DMS114 treated with DMSO at 0.1 percent for 48 hours (cell line): ENCODE measurements at regions not wholly inside any gene's neighbourhood (a gene's known extent, or its start where the extent isn't known, plus 50 kb on each side); places are given as distances from the start of the nearest gene placed in this dataset.

Source experiments
- DNase-seq: peaks from one replicate; lab custom pipeline; 2025; ENCODE audit not compliant: unreplicated experiment; lab: John Stamatoyannopoulos, UW

DNA sequence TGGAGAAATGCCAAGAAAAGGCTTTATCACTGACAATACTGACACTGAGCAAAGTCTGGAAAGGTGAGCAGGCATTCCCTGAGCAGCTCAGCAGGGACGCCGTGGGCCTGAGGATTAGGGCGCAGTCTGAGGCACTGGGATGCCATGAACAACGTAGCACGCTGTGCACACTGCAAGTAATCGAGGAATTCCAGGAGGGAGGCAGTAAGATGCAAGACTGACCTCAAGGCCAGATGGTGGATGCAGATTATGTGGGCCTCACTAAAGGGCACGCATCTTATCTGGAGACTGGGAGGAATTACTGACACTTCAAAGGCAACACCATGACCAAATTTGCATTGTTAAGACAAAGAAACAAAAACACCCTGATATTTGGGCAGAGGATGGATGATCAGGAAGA lies 50.4 kb upstream of the OPCML start:
- DNase-seq, result no peak

DNA sequence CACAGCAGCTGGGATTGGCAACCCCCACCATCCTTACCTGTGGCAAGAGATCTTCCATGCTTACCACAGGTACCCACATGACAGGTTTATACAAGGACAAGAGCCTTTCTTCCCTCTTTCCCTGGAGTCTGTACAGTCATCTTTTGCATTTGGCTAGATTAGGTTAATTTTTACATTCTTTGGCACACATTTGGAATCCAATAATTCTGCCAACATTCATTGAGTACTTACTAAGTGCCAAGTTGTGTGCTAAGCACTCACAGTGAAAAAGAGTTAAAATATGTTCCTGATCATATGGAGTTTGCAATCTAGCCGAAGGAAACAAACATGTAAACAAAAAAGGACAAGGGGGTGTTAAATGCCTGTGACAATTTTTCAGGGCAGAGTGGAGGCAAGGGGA lies 50.0 kb upstream of the OPCML start:
- DNase-seq, result no peak
